Neural cell (in vitro differentiated cells): ENCODE measurements at regions not wholly inside any gene's neighbourhood (a gene's known extent, or its start where the extent isn't known, plus 50 kb on each side); places are given as distances from the start of the nearest gene placed in this dataset.

Experiments
- H2AFZ ChIP-seq: fragments of 200-600, 300-800 bp; sonication (generic), shearing (Covaris generic); 2 replicates; pipeline ENCODE4 v1.6.0; 2014; ENCODE audit warnings: low read depth, mild to moderate bottlenecking, antibody characterized with exemption, low read length, moderate library complexity
- H3F3A ChIP-seq: fragments of 200-600 bp; shearing (Covaris generic); 2 replicates; pipeline ENCODE4 v1.6.1; 2016; ENCODE audit warnings: mild to moderate bottlenecking, moderate library complexity, mixed read lengths, antibody characterized with exemption, low read length; ENCODE audit not compliant: insufficient read depth, poor library complexity, severe bottlenecking
- H3K27ac ChIP-seq: fragments of 200-600, 300-800 bp; sonication (generic), shearing (Covaris generic); 2 replicates; pipeline ENCODE4 v1.5.1; 2014; ENCODE audit warnings: mild to moderate bottlenecking, low read length, moderate library complexity
- H3K27me3 ChIP-seq: fragments of 300-800, 200-600 bp; sonication (generic), shearing (Covaris generic); 2 replicates; pipeline ENCODE4 v1.6.0; 2014; ENCODE audit warnings: mild to moderate bottlenecking, low read depth, low read length, moderate library complexity; ENCODE audit not compliant: insufficient read depth
- H3K36me3 ChIP-seq: fragments of 300-800, 200-600 bp; sonication (generic), shearing (Covaris generic); 2 replicates; pipeline ENCODE4 v1.5.1; 2014; ENCODE audit warnings: mild to moderate bottlenecking, antibody characterized with exemption, low read length, moderate library complexity; ENCODE audit not compliant: insufficient read depth
- H3K4me2 ChIP-seq: fragments of 300-800, 200-600 bp; sonication (generic), shearing (Covaris generic); 2 replicates; pipeline ENCODE4 v1.6.0; 2014; ENCODE audit warnings: mild to moderate bottlenecking, low read length
- H3K4me3 ChIP-seq: fragments of 300-800, 200-600 bp; sonication (generic), shearing (Covaris generic); 2 replicates; pipeline ENCODE4 v1.5.1; 2014; ENCODE audit warnings: mild to moderate bottlenecking, low read length, moderate library complexity
- H3K79me2 ChIP-seq: fragments of 200-600 bp; shearing (Covaris generic); replicated peaks from 2 replicates; pipeline ENCODE4 v1.6.0; 2014; ENCODE audit warnings: mild to moderate bottlenecking, low read length, moderate library complexity; ENCODE audit not compliant: insufficient read depth
- H3K9ac ChIP-seq: fragments of 300-800, 200-600 bp; sonication (generic), shearing (Covaris generic); 2 replicates; pipeline ENCODE4 v1.6.1; 2016; ENCODE audit warnings: mild to moderate bottlenecking, low read length, mixed read lengths
- H3K9me2 ChIP-seq: fragments of 200-600 bp; shearing (Covaris generic); 2 replicates; pipeline ENCODE4 v1.6.1; 2016; ENCODE audit warnings: mild to moderate bottlenecking, low read length, mixed read lengths; ENCODE audit not compliant: insufficient read depth
- H3K9me3 ChIP-seq: fragments of 200-600, 300-800 bp; sonication (generic), shearing (Covaris generic); 2 replicates; pipeline ENCODE4 v1.6.1; 2016; ENCODE audit warnings: mild to moderate bottlenecking, mixed run types, low read length, moderate library complexity, mixed read lengths
- H4K20me1 ChIP-seq: fragments of 200-600 bp; shearing (Covaris generic); 2 replicates; pipeline ENCODE4 v1.6.1; 2016; ENCODE audit warnings: mild to moderate bottlenecking, mixed run types; ENCODE audit not compliant: insufficient read depth
- CTCF ChIP-seq: fragments of 450-650 bp; IDR thresholded peaks from 2 replicates; pipeline ENCODE4 v1.5.1; 2014; ENCODE audit warnings: antibody characterized with exemption, mild to moderate bottlenecking, moderate library complexity; ENCODE audit not compliant: poor library complexity, severe bottlenecking
- EP300 ChIP-seq: fragments of 450-650 bp; conservative IDR thresholded peaks from 2 replicates; pipeline ENCODE4 v1.6.1; 2014; ENCODE audit warnings: antibody characterized with exemption, mild to moderate bottlenecking, moderate library complexity; ENCODE audit not compliant: poor library complexity, severe bottlenecking
- EZH2 ChIP-seq: fragments of 200-600, 300-800 bp; shearing (Covaris generic), sonication (generic); IDR thresholded peaks from 2 replicates; pipeline ENCODE4 v1.6.1; 2014; ENCODE audit warnings: antibody characterized with exemption, low read length, borderline replicate concordance, mild to moderate bottlenecking; ENCODE audit not compliant: insufficient read depth, poor library complexity, severe bottlenecking
- MXI1 ChIP-seq: fragments of 450-650 bp; conservative IDR thresholded peaks from 2 replicates; pipeline ENCODE4 v1.6.1; 2014; ENCODE audit warnings: antibody characterized with exemption, mild to moderate bottlenecking; ENCODE audit not compliant: poor library complexity, severe bottlenecking
- POLR2AphosphoS5 ChIP-seq: IDR thresholded peaks from 2 replicates; pipeline ENCODE4 v1.6.1; 2012
- RAD21 ChIP-seq: fragments of 450-650 bp; conservative IDR thresholded peaks from 2 replicates; pipeline ENCODE4 v1.6.1; 2014; ENCODE audit warnings: antibody characterized with exemption, mild to moderate bottlenecking, moderate library complexity
- REST ChIP-seq: IDR thresholded peaks from 2 replicates; pipeline ENCODE4 v1.6.1; 2012; ENCODE audit warnings: borderline replicate concordance
- SMC3 ChIP-seq: fragments of 450-650 bp; conservative IDR thresholded peaks from 2 replicates; pipeline ENCODE4 v1.6.1; 2014; ENCODE audit warnings: antibody characterized with exemption, mild to moderate bottlenecking, moderate library complexity; ENCODE audit not compliant: poor library complexity
- TAF1 ChIP-seq: IDR thresholded peaks from 2 replicates; pipeline ENCODE4 v1.6.1; 2012; ENCODE audit warnings: low read depth

- no peaks in the 10 kb centered on the region for H3K36me3 ChIP-seq
- no peaks in the 10 kb centered on the region for H3K9me2 ChIP-seq
- H3K9me3 ChIP-seq: no peaks in the 10 kb centered on the region
- no peaks in the 10 kb centered on the region for H4K20me1 ChIP-seq
- H3K27me3 ChIP-seq: no peaks in the 10 kb centered on the region
- no peaks in the 10 kb centered on the region for H3F3A ChIP-seq
- TF ChIP-seq TAF1: no peak
- TF ChIP-seq EZH2: no peak
- H3K79me2 ChIP-seq: no peaks in the 10 kb centered on the region
- H3K9ac ChIP-seq: no peak overlapping the region
- H2AFZ ChIP-seq: no peak overlapping the region
- no peak overlapping the region for H3K4me2 ChIP-seq
- H3K4me3 ChIP-seq: no peak overlapping the region
- H3K27ac ChIP-seq: no peak overlapping the region
Observed at GRCh38 chr7:84640637-84641036, 446.0 kb upstream of the SEMA3A start.

- Histone ChIP-seq H3K4me2 (no peak overlapping the region), H3F3A (no peaks in the 10 kb centered on the region), H3K9me2 (no peaks in the 10 kb centered on the region), H3K36me3 (no peaks in the 10 kb centered on the region), H3K27ac (no peak overlapping the region), H3K79me2 (no peaks in the 10 kb centered on the region), H3K9ac (no peak overlapping the region), H3K27me3 (no peaks in the 10 kb centered on the region), H3K9me3 (no peaks in the 10 kb centered on the region), H4K20me1 (no peaks in the 10 kb centered on the region), H2AFZ (no peak overlapping the region), H3K4me3 (no peak overlapping the region)
- TF ChIP-seq MXI1 (no peak), CTCF (no peak), SMC3 (no peak), TAF1 (no peak), EP300 (no peak)
Observed at GRCh38 chr7:84638339-84638697, 443.7 kb upstream of the SEMA3A start.

DNA sequence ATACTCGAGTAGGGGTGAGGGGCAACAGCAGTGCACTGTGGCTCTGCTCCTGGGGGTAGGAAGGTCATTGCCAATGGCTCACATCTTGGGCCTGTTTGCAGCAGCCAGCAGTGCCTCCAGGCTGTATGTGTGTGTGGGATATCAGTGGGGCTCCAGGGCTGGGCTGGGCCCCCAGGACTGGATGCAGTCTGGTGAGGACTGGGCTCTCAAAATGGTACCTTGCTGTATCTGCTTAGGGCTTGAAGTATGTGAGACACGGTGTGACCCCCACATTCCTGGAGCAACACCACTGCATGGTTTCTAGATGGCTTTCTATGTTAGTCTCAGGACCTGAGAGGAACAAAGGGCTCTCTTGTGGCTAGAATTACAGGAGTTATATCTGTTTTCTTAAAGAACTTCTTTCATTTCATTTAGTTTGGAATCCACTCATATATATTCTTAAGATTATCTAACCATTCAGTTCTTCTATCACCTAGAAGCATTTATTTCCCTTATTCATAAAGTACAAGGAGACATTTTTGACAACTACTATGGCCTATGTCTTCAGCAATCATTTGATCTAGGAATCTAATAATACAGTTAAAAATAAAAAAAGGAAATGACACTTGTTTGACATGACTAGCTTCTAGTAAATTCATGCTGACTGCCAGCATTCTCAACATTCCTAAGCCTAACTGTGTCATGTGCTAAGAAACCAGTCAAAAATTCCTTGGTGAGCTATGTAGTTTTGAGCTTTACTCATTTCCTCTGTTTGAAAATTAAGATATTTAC, 443.2 kb upstream of the SEMA3A start:
- no peaks in the 10 kb centered on the region for H3K9me3 ChIP-seq
- no peak overlapping the region for H3K4me3 ChIP-seq
- H3K9me2 ChIP-seq: no peaks in the 10 kb centered on the region
- H3K79me2 ChIP-seq: no peaks in the 10 kb centered on the region
- peak; percentile 20 for TF ChIP-seq POLR2AphosphoS5
- TF ChIP-seq MXI1: no peak
- no peak for TF ChIP-seq TAF1
- TF ChIP-seq EZH2: no peak
- TF ChIP-seq EP300: peak; percentile 57
- no peak for TF ChIP-seq SMC3
- no peak for TF ChIP-seq CTCF
- TF ChIP-seq REST: peak; percentile 67
- TF ChIP-seq RAD21: no peak
- H3K27ac ChIP-seq: peak overlapping the region; percentile 40
- no peaks in the 10 kb centered on the region for H3K36me3 ChIP-seq
- no peak overlapping the region for H3K9ac ChIP-seq
- no peaks in the 10 kb centered on the region for H4K20me1 ChIP-seq
- no peaks in the 10 kb centered on the region for H3F3A ChIP-seq
- H3K4me2 ChIP-seq: no peak overlapping the region
- no peak overlapping the region for H2AFZ ChIP-seq
- H3K27me3 ChIP-seq: no peaks in the 10 kb centered on the region
